Mesendoderm (in vitro differentiated cells): ENCODE measurements at regions not wholly inside any gene's neighbourhood (a gene's known extent, or its start where the extent isn't known, plus 50 kb on each side); places are given as distances from the start of the nearest gene placed in this dataset.

Experiments
- DNase-seq: peaks from one replicate; pipeline ENCODE4 v3.0.0; 2013
- H2AK5ac ChIP-seq: 2 replicates; pipeline ENCODE4 v1.6.1; 2013; ENCODE audit warnings: low read length, inconsistent platforms
- H2BK120ac ChIP-seq: 2 replicates; pipeline ENCODE4 v1.6.1; 2013; ENCODE audit warnings: low read depth, mild to moderate bottlenecking, low read length, moderate library complexity, mixed read lengths
- H2BK15ac ChIP-seq: replicated peaks from 2 replicates; pipeline ENCODE4 v1.6.1; 2013; ENCODE audit warnings: low read depth, mild to moderate bottlenecking, moderate library complexity
- H2BK5ac ChIP-seq: 2 replicates; pipeline ENCODE4 v1.6.1; 2013; ENCODE audit warnings: low read length, inconsistent platforms
- H3K18ac ChIP-seq: 2 replicates; pipeline ENCODE4 v1.6.1; 2013; ENCODE audit warnings: mild to moderate bottlenecking, low read length, mixed read lengths
- H3K23ac ChIP-seq: one replicate; pipeline ENCODE4 v1.6.1; 2013; ENCODE audit warnings: low read length
- H3K27ac ChIP-seq: 2 replicates; pipeline ENCODE4 v1.5.1; 2013; ENCODE audit warnings: low read depth, mild to moderate bottlenecking, inconsistent platforms, low read length, moderate library complexity
- H3K27me3 ChIP-seq: 2 replicates; pipeline ENCODE4 v1.6.1; 2013; ENCODE audit warnings: low read length, control low read depth, mild to moderate bottlenecking, inconsistent platforms; ENCODE audit not compliant: insufficient read depth, poor library complexity
- H3K36me3 ChIP-seq: 2 replicates; pipeline ENCODE4 v1.6.1; 2013; ENCODE audit warnings: low read length, inconsistent platforms; ENCODE audit not compliant: control insufficient read depth, insufficient read depth
- H3K4ac ChIP-seq: one replicate; pipeline ENCODE4 v1.6.1; 2013; ENCODE audit warnings: low read depth, mild to moderate bottlenecking, low read length, moderate library complexity
- H3K4me1 ChIP-seq: 2 replicates; pipeline ENCODE4 v1.6.1; 2013; ENCODE audit warnings: low read depth, low read length, inconsistent platforms; ENCODE audit not compliant: control insufficient read depth
- H3K4me2 ChIP-seq: 2 replicates; pipeline ENCODE4 v1.6.1; 2013; ENCODE audit warnings: low read length
- H3K4me3 ChIP-seq: 2 replicates; pipeline ENCODE4 v1.5.1; 2013; ENCODE audit warnings: mild to moderate bottlenecking, low read length
- H3K56ac ChIP-seq: one replicate; pipeline ENCODE4 v1.6.1; 2013; ENCODE audit warnings: low read length
- H3K79me1 ChIP-seq: 2 replicates; pipeline ENCODE4 v1.6.1; 2013; ENCODE audit warnings: low read length, inconsistent platforms
- H3K79me2 ChIP-seq: 2 replicates; pipeline ENCODE4 v1.6.1; 2013; ENCODE audit warnings: mild to moderate bottlenecking, low read length; ENCODE audit not compliant: control insufficient read depth, insufficient read depth
- H3K9ac ChIP-seq: 2 replicates; pipeline ENCODE4 v1.6.1; 2013; ENCODE audit warnings: low read length, inconsistent platforms
- H4K5ac ChIP-seq: one replicate; pipeline ENCODE4 v1.6.1; 2013; ENCODE audit warnings: low read length
- H4K8ac ChIP-seq: one replicate; pipeline ENCODE4 v1.6.1; 2013; ENCODE audit warnings: low read depth, mild to moderate bottlenecking, control low read depth, low read length, moderate library complexity
- WGBS: extraction: QIAGEN DNeasy Blood & Tissue Kit; methylation state at CpG from one replicate; pipeline ENCODE4 v1.1.7; 2013; ENCODE audit warnings: low lambda C conversion rate, missing lambda C conversion rate; ENCODE audit not compliant: insufficient coverage; ENCODE audit errors: extremely low coverage; 5-methylcytosine and 5-hydroxymethylcytosine counted together

GRCh38 chr11:45476126-45476525 lies 189.3 kb downstream of the CHST1 start:
- no peaks in the 10 kb centered on the region for H3K36me3 ChIP-seq
- H4K8ac ChIP-seq, result no peak overlapping the region
- no peak overlapping the region for H2BK120ac ChIP-seq
- H3K4me2 ChIP-seq, result no peak overlapping the region
- no peak for DNase-seq
- no peak overlapping the region for H3K18ac ChIP-seq
- H3K9ac ChIP-seq, result no peak overlapping the region
- no peak overlapping the region for H3K56ac ChIP-seq
- H2AK5ac ChIP-seq, result no peak overlapping the region
- no peak overlapping the region for H4K5ac ChIP-seq
- no peak overlapping the region for H3K23ac ChIP-seq
- H3K79me2 ChIP-seq, result no peaks in the 10 kb centered on the region
- WGBS, result no CpG with 5 or more reads among the region's 2 CpGs
- no peak overlapping the region for H3K4me3 ChIP-seq
- H3K27ac ChIP-seq, result no peak overlapping the region
- H3K4me1 ChIP-seq, result no peaks in the 10 kb centered on the region
- no peaks in the 10 kb centered on the region for H3K27me3 ChIP-seq
- H2BK5ac ChIP-seq, result no peak overlapping the region
- no peaks in the 10 kb centered on the region for H3K79me1 ChIP-seq
- H3K4ac ChIP-seq, result no peak overlapping the region
- no peak overlapping the region for H2BK15ac ChIP-seq

- Histone ChIP-seq H3K4me1 (no peaks in the 10 kb centered on the region), H4K8ac (no peak overlapping the region), H4K5ac (no peak overlapping the region), H3K4ac (no peak overlapping the region), H3K79me1 (no peaks in the 10 kb centered on the region), H3K27ac (no peak overlapping the region), H3K56ac (no peak overlapping the region), H2BK5ac (no peak overlapping the region), H3K36me3 (no peaks in the 10 kb centered on the region), H3K23ac (no peak overlapping the region), H3K27me3 (no peaks in the 10 kb centered on the region), H2AK5ac (no peak overlapping the region), H3K4me2 (no peak overlapping the region), H2BK15ac (no peak overlapping the region), H3K9ac (no peak overlapping the region), H3K18ac (no peak overlapping the region), H3K79me2 (no peaks in the 10 kb centered on the region), H3K4me3 (no peak overlapping the region), H2BK120ac (no peak overlapping the region)
- DNase-seq, result no peak
- no CpG with 5 or more reads among the region's 2 CpGs for WGBS
These were observed 189.0 kb upstream of the SYT13 start for GRCh38 chr11:45475173-45475572.

- Histone ChIP-seq H3K4me3 (no peak overlapping the region), H3K79me2 (no peaks in the 10 kb centered on the region), H2BK15ac (no peak overlapping the region), H3K27me3 (no peaks in the 10 kb centered on the region), H3K79me1 (no peaks in the 10 kb centered on the region), H2BK5ac (no peak overlapping the region), H3K9ac (no peak overlapping the region), H3K18ac (no peak overlapping the region), H3K4me1 (no peaks in the 10 kb centered on the region), H3K36me3 (no peaks in the 10 kb centered on the region), H2BK120ac (no peak overlapping the region), H4K5ac (no peak overlapping the region), H3K56ac (no peak overlapping the region), H3K4ac (no peak overlapping the region), H3K23ac (no peak overlapping the region), H3K27ac (no peak overlapping the region), H2AK5ac (no peak overlapping the region), H4K8ac (no peak overlapping the region), H3K4me2 (no peak overlapping the region)
- peak; percentile 76 for DNase-seq
- no CpG with 5 or more reads among the region's 3 CpGs for WGBS
These were observed 187.3 kb upstream of the SYT13 start for GRCh38 chr11:45473341-45473895.

- no peak overlapping the region for H3K56ac ChIP-seq
- H3K79me2 ChIP-seq, result no peaks in the 10 kb centered on the region
- H3K79me1 ChIP-seq, result no peaks in the 10 kb centered on the region
- H2AK5ac ChIP-seq, result no peak overlapping the region
- H3K36me3 ChIP-seq, result no peaks in the 10 kb centered on the region
- H3K4ac ChIP-seq, result no peak overlapping the region
- no peak overlapping the region for H2BK120ac ChIP-seq
- no peak for DNase-seq
- no peak overlapping the region for H3K4me3 ChIP-seq
- H3K4me2 ChIP-seq, result no peak overlapping the region
- no peak overlapping the region for H3K9ac ChIP-seq
- no peak overlapping the region for H2BK15ac ChIP-seq
- H3K23ac ChIP-seq, result no peak overlapping the region
- H4K5ac ChIP-seq, result no peak overlapping the region
- H3K4me1 ChIP-seq, result no peaks in the 10 kb centered on the region
- H3K27me3 ChIP-seq, result no peaks in the 10 kb centered on the region
- no peak overlapping the region for H2BK5ac ChIP-seq
- H3K18ac ChIP-seq, result no peak overlapping the region
- no CpG with 5 or more reads among the region's 14 CpGs for WGBS
- no peak overlapping the region for H4K8ac ChIP-seq
- H3K27ac ChIP-seq, result no peak overlapping the region
These were observed 186.7 kb upstream of the SYT13 start for GRCh38 chr11:45472716-45473317.

- WGBS, result no CpG with 5 or more reads among the region's 4 CpGs
- no peak overlapping the region for H2BK120ac ChIP-seq
- DNase-seq, result no peak
- H2AK5ac ChIP-seq, result no peak overlapping the region
- H2BK5ac ChIP-seq, result no peak overlapping the region
- no peak overlapping the region for H3K23ac ChIP-seq
- no peaks in the 10 kb centered on the region for H3K36me3 ChIP-seq
- no peak overlapping the region for H3K4ac ChIP-seq
- H3K79me2 ChIP-seq, result no peaks in the 10 kb centered on the region
- no peak overlapping the region for H4K8ac ChIP-seq
- H3K9ac ChIP-seq, result no peak overlapping the region
- no peak overlapping the region for H3K18ac ChIP-seq
- no peaks in the 10 kb centered on the region for H3K27me3 ChIP-seq
- no peak overlapping the region for H3K4me2 ChIP-seq
- H3K79me1 ChIP-seq, result no peaks in the 10 kb centered on the region
- H4K5ac ChIP-seq, result no peak overlapping the region
- H2BK15ac ChIP-seq, result no peak overlapping the region
- H3K4me1 ChIP-seq, result no peaks in the 10 kb centered on the region
- no peak overlapping the region for H3K4me3 ChIP-seq
- no peak overlapping the region for H3K56ac ChIP-seq
- H3K27ac ChIP-seq, result no peak overlapping the region
These were observed 185.1 kb upstream of the SYT13 start for GRCh38 chr11:45471266-45471665.

GRCh38 chr11:45470794-45471167 lies 184.6 kb upstream of the SYT13 start:
- Histone ChIP-seq H3K9ac (no peak overlapping the region), H2BK15ac (no peak overlapping the region), H3K36me3 (no peaks in the 10 kb centered on the region), H3K23ac (no peak overlapping the region), H3K18ac (no peak overlapping the region), H3K4me3 (no peak overlapping the region), H3K4me1 (no peaks in the 10 kb centered on the region), H3K4me2 (no peak overlapping the region), H4K5ac (no peak overlapping the region), H3K79me2 (no peaks in the 10 kb centered on the region), H3K56ac (no peak overlapping the region), H2BK120ac (no peak overlapping the region), H3K27ac (no peak overlapping the region), H2BK5ac (no peak overlapping the region), H4K8ac (no peak overlapping the region), H3K4ac (no peak overlapping the region), H3K79me1 (no peaks in the 10 kb centered on the region), H2AK5ac (no peak overlapping the region), H3K27me3 (no peaks in the 10 kb centered on the region)
- WGBS, result no CpG with 5 or more reads among the region's 3 CpGs
- no peak for DNase-seq
